HG02571 (cell line): ENCODE measurements at regions not wholly inside any gene's neighbourhood (a gene's known extent, or its start where the extent isn't known, plus 50 kb on each side); places are given as distances from the start of the nearest gene placed in this dataset.
"Not testable (repeated sequence)": the region's sequence is repeated elsewhere in the genome, so short reads cannot be mapped to it uniquely, and the experiment has no call there.

ENCODE experiments used
- ATAC-seq: cut with Tn5 transposase; IDR thresholded peaks from one replicate; pipeline ENCODE4 v1.9.1; 2021; ENCODE audit warnings: mild to moderate bottlenecking, moderate library complexity; ENCODE audit not compliant: unreplicated experiment

GRCh38 chr4:12403175-12403574 is 974.5 kb upstream of the HS3ST1 start:
- no peak for ATAC-seq

- ATAC-seq: no peak
Observed at GRCh38 chr4:12399781-12400180, 971.1 kb upstream of the HS3ST1 start.

- ATAC-seq: no peak
Observed at GRCh38 chr4:12393631-12394262, 965.1 kb upstream of the HS3ST1 start.

DNA sequence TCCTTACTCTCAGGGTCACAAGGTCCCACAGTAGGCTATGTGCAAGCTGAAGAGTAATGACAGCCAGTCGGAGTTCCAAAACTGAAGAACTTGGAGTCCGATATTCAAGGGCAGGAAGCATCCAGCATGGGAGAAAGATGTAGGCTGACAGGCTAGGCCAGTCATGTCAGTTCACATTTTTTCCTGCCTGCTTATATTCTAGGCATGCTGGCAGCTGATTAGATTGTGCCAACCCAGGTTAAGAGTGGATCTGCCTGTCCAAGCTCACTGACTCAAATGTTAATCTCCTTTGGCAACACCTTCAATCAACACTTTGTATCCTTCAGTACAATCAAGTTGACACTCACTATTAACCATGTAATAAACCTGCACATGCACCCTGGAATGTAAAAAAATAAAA is 960.9 kb upstream of the HS3ST1 start:
- no peak for ATAC-seq

DNA sequence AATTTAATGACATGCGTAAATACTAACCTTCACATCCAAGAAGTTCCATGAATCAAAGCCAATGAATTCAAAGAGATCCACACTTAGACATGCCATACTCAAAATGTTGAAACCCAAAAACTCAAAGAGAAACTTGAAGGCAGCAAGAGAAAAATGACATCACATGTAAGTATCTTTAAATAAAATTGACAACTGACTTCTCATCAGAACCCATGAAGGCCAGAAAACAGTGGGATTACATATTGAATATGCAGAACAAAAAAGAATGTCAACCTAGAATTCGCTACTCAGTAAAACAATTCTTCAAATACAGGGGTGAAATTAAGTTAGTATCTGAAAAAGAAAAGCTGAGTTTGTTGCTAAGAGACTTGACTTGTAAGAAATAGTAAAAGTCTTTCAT is 953.9 kb upstream of the HS3ST1 start:
- no peak for ATAC-seq

DNA sequence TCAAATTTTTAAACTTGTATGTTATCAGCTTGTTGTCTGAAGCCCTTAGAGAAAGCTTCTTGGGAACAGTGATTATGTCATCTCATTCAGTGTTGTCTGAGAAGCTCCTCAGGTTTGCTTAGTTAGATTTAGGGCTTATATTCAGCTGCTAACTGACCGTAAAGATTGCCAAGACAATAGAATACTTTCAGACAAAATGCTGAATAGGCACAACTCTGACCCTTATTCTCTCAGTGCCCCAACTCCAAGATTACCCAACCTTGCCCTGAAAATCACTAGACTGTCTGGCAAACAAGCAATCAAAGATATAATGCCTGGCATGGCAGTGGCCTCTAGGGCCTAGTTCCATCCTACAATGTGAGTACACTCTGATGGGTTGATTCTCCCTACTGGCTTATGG is 950.5 kb upstream of the HS3ST1 start:
- no peak for ATAC-seq

DNA sequence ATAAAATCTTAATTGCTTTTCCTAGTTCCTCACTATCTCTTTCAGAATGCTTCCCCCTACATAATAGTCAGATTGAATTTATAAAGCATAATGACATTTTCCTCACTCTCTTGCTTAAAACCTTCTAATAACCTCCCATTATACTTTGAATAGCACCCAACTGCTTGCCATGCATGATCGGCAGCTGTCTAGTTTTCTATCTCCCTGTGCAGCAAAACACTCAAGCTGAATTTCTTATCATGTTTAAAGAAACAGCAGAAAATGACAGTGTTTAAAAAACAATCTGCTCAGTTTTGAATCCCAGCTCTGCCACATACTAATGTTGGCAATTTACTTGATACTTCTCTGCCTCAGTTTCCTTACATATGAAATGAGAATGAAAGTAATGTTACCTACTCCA is 947.1 kb upstream of the HS3ST1 start:
- no peak for ATAC-seq

DNA sequence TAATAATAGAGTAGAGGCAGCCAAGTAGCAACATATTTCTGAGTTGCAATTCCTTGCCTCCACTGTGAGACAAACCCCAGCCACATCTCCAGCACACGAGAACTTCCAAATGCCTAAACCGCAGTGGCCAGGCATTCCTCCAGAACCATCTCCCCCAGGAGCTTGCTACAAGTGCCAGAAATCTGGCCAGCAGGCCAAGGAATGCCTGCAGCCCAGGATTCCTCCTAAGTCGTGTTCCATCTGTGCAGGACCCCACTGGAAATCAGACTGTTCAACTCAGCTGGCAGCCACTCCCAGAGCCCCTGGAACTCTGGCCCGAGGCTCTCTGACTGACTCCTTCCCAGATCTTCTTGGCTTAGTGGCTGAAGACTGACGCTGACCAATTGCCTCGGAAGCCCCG is 937.2 kb upstream of the HS3ST1 start:
- ATAC-seq: not testable (repeated sequence)

DNA sequence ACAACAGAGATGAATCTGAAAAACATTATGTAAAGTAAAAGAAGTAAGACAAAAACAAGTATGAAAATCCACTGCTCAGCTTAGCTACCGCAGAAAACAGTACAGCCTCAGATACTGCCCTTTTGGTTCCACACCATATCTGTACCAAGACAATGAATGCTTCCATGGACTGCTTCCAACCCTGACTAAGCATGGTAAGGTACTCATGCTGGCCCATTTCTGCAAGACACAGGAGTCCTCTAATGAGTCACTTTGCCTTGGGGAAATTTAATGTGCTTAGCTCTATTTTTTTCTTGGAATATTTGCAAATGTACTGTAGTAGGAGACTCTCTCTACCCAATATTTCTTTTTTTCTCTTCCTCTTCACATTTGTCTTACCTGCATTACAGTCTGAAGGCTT is 931.7 kb upstream of the HS3ST1 start:
- no peak for ATAC-seq

DNA sequence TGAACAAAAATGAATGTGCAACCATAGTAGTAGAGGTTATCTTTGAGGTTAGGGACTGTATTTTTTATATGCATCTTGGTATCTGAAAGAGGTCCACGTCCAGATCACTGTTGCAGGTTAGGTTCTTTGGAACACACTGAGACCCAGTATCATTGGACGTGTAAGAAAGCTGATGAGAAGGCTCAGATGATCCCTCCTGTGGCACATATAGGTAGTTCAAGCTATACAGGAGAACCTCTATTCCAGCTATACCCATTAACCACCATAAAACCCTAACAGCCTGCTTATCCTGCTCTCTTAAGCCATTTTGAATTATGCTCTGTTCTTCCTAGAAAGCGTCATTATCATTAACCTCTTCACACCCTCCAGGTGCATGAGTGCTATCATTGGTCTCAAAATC is 930.7 kb upstream of the HS3ST1 start:
- no peak for ATAC-seq

DNA sequence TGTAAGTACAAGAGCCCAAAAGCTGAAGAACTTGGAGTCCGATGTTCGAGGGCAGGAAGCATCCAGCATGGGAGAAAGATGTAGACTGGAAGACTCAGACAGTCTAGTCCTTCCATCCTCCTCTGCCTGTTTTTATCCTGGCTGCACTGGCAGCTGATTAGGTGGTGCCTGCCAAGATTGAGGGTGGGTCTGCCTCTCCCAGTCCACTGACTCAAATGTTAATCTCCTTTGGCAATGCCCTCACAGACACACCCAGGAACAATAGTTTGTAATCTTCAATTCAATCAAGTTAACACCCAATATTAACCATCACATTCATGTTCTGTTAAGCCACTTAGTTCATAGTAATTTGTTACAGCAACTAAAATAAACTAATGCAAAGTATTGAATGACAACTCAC is 904.4 kb upstream of the HS3ST1 start:
- not testable (repeated sequence) for ATAC-seq

DNA sequence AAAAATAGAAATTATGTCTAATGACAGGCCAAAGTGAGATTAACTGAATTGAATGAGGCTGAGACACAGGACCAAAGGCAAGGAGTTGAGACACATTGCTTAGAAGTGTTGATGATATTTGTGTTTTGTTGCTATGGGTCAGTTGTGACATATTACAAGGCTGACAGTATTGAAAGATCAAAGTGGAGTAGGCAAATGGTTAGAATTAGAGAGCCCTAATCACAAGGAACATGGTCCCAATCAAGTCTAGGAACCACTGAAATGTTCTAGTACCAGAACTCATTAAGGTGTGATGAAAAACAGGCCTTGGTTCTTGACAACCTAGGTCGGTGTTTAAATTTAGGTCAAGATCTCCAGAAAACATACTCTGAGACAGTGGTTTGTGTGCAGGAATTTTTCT is 896.3 kb upstream of the HS3ST1 start:
- no peak for ATAC-seq

DNA sequence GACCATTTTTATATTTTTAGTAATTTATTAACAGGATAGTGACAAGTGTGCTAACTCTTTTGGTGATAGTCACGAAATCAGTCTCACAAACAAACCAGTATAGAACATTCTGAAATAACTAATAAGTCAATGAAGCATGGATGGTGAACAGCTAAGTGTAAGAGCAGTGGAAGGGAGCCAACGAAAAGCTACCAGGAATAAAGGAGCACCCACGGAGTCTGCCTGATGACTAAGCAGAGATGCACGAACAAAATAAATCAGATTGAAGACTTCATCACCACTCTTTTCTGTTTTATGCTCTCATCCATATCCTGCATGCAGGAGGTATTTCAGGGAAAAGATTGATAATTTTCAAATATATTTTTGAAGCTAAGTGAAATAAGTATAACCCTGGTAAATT is 891.1 kb upstream of the HS3ST1 start:
- ATAC-seq: no peak

DNA sequence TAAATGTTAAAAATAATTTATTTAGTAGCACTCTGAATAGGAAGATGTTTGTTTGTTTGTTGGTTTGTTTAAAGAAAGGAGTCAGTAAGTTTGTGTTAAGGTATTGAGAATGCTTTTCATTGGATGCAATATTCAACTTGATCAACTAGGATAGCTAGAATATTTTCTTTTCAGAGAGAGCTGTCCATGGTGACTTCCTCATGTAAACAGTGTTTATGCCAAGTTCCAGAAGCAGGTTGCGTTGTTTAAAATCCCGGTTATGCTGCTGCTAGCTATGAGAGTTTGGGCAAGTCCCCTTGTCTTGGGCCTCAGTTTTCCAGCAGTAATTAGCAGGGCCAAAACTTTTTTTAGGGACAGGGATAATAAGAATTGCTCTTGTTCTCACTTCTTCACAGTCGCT is 876.2 kb upstream of the HS3ST1 start:
- no peak for ATAC-seq

- no peak for ATAC-seq
Observed at GRCh38 chr4:12296366-12296765, 867.7 kb upstream of the HS3ST1 start.

DNA sequence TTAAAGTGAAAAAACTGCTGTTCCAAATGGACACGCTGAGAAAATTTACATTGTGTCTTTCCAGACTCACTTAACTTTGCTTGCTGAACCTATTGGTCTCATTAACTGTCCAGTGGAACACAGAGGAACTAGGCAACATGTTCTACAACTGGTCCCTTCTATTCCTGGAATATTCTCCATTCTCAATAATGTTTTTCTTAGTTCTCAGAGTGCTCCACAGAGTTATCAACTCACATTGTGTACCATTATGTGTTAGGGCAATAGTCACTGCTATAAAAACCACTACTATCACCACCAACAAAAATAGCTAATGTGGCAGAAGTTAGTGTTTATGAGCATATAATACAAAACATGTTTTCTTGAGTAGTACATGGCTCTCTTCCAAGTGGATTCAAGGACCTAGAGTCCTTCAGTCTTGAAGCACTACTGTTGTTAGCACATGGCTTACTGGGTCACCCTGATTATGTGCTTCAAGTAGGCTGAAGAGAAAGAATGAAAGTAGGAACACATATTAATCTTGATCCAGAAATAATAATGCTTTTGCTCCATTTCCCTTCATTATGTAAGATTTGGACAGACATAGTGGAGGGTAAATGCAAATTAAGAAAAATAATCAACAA is 865.3 kb upstream of the HS3ST1 start:
- no peak for ATAC-seq

- ATAC-seq: no peak
Observed at GRCh38 chr4:12286351-12286750, 857.7 kb upstream of the HS3ST1 start.

DNA sequence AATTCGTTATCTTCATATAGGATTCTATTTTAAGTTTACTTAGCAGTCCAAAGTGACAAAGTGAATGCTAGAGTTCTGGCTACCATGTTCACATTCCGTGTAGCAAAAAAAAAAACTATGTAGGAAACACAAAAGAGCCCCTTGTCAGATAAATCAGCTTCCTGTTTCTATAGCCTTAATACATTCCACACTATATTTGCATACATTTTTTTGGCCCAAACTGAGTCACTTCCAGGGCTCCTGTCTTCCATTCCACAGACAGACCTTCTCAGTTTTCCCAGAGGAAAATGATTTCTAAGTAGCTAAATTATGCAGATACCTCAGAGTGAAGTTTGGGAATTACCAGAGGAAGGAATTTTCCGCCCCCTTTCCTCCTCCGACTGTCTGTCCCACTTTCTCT is 841.9 kb upstream of the HS3ST1 start:
- no peak for ATAC-seq

GRCh38 chr4:12265554-12265953 is 836.9 kb upstream of the HS3ST1 start:
- no peak for ATAC-seq

DNA sequence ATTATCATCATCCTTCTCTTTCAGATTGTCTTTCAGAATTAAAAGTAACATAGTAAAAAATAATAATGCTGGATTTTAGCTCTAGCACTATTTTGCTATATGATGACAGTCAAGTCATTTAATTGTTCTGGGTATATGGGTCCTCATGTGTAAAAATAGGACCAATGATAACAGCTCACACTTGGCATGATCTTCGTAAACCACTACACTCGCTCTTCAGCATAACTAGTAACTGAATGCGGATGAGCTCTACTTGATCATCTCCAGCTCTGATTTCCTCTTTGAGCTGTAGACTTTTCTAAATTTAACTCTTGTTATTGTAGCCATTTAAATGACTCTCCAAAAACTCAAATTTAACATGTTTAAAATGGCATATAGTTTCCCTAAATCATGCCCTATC is 831.8 kb upstream of the HS3ST1 start:
- ATAC-seq: no peak

DNA sequence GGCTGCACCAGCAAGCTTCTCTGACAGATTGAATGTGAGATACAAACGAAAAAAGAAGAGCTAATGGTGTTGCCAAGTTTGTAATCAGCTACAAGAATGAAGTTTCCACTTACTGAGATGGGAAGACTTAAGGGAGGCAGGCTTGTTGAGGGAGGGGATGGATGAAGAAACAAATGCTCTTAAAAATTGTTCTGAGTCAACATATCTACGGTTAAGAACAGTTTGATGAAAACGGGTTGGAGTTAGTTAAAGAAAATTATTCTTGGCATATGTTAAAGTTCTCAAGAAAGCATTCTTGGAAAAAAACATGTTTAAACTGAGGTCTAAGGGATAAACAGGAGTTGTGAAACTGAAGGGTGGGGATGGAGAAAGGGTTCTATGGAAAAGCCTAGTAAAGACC is 816.3 kb upstream of the HS3ST1 start:
- ATAC-seq: no peak

- ATAC-seq: no peak
Observed at GRCh38 chr4:12242354-12242753, 813.7 kb upstream of the HS3ST1 start.
